ENCODE measurements at regions not wholly inside any gene's neighbourhood (a gene's known extent, or its start where the extent isn't known, plus 50 kb on each side); places are given as distances from the start of the nearest gene placed in this dataset.

DNA sequence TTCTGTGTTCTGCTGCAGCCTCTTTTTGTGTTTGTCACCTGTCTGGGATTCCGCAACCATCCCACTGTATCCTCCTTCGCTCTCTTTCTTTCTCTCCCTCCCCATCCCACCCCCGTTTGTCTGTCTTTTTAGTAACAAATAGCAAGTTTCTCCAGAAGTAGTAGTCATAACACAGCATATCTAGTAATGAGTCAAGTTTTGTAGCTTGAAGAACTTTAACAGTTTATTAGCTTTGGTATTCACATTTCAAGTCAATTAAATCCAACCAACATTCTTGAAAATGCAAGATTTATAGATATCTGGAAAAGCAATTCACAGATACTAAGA, 154.1 kb upstream of the MTPN start:
- TF ChIP-seq, protein P1, sequence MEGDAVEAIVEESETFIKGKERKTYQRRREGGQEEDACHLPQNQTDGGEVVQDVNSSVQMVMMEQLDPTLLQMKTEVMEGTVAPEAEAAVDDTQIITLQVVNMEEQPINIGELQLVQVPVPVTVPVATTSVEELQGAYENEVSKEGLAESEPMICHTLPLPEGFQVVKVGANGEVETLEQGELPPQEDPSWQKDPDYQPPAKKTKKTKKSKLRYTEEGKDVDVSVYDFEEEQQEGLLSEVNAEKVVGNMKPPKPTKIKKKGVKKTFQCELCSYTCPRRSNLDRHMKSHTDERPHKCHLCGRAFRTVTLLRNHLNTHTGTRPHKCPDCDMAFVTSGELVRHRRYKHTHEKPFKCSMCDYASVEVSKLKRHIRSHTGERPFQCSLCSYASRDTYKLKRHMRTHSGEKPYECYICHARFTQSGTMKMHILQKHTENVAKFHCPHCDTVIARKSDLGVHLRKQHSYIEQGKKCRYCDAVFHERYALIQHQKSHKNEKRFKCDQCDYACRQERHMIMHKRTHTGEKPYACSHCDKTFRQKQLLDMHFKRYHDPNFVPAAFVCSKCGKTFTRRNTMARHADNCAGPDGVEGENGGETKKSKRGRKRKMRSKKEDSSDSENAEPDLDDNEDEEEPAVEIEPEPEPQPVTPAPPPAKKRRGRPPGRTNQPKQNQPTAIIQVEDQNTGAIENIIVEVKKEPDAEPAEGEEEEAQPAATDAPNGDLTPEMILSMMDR (IDR thresholded peaks at IDR 0.05), result no peak
- TF ChIP-seq, protein P2, sequence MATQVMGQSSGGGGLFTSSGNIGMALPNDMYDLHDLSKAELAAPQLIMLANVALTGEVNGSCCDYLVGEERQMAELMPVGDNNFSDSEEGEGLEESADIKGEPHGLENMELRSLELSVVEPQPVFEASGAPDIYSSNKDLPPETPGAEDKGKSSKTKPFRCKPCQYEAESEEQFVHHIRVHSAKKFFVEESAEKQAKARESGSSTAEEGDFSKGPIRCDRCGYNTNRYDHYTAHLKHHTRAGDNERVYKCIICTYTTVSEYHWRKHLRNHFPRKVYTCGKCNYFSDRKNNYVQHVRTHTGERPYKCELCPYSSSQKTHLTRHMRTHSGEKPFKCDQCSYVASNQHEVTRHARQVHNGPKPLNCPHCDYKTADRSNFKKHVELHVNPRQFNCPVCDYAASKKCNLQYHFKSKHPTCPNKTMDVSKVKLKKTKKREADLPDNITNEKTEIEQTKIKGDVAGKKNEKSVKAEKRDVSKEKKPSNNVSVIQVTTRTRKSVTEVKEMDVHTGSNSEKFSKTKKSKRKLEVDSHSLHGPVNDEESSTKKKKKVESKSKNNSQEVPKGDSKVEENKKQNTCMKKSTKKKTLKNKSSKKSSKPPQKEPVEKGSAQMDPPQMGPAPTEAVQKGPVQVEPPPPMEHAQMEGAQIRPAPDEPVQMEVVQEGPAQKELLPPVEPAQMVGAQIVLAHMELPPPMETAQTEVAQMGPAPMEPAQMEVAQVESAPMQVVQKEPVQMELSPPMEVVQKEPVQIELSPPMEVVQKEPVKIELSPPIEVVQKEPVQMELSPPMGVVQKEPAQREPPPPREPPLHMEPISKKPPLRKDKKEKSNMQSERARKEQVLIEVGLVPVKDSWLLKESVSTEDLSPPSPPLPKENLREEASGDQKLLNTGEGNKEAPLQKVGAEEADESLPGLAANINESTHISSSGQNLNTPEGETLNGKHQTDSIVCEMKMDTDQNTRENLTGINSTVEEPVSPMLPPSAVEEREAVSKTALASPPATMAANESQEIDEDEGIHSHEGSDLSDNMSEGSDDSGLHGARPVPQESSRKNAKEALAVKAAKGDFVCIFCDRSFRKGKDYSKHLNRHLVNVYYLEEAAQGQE (IDR thresholded peaks at IDR 0.05; ENCODE audit: insufficient read depth in 1 of 2, low read depth in 2 of 2, low read length in 1 of 2), result no peak
- no peak for TF ChIP-seq SIN3A (IDR thresholded peaks at IDR 0.05; ENCODE audit: borderline replicate concordance, insufficient read depth, low read depth, low read length)
- no peak for TF ChIP-seq POLR2AphosphoS5 (IDR thresholded peaks at IDR 0.05; ENCODE audit: low read depth, low read length)

Data from Panc1 (cell line).